ENCODE measurements at regions not wholly inside any gene's neighbourhood (a gene's known extent, or its start where the extent isn't known, plus 50 kb on each side); places are given as distances from the start of the nearest gene placed in this dataset.

DNA sequence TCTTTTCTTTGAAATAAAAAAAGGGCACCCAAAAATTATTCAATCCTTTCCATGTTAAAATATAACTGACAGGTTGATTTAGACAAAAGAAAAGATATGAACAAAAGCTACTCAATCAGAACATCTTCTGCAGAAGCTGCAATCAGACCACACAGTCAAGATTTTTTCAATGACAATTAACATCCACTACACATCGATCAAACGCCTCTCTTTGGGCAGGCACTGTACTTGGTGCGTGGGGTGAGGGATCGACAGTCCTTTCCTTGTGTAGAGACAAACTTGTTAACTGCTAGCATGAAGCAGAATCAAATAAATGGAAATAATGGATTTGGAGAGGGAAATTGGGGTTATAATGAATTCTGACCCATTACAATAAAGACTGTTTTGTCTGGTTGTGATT, 71.2 kb upstream of the SESN3 start:
- TF ChIP-seq CTCF (IDR thresholded peaks at IDR 0.05) (no peak), POLR2A (IDR thresholded peaks at IDR 0.05) (no peak)

Data from ovary (tissue), 3 donors.